Stimulated activated CD4-positive, alpha-beta T cell treated with anti-CD3 and anti-CD28 coated beads, Interleukin-12 subunit alpha, Interleukin-12 subunit beta, amount 100 ng/mL, for 24 hours (primary cell): ENCODE measurements at regions not wholly inside any gene's neighbourhood (a gene's known extent, or its start where the extent isn't known, plus 50 kb on each side); places are given as distances from the start of the nearest gene placed in this dataset.

Experiments used
- DNase-seq, 2 experiments: peaks; one replicate each; pipeline ENCODE4 v3.0.0-alpha.2; 2020; ENCODE audit warnings: low read depth in 2 of 2

- DNase-seq, result no peak
These were observed 487.0 kb downstream of the HAPSTR1 start for GRCh38 chr16:9578459-9578858.

GRCh38 chr16:9580025-9580424 lies 488.6 kb downstream of the HAPSTR1 start:
- no peak for DNase-seq

- no peak for DNase-seq
These were observed 502.0 kb downstream of the HAPSTR1 start for GRCh38 chr16:9593440-9593839.

- DNase-seq, result no peak
These were observed 502.6 kb downstream of the HAPSTR1 start for GRCh38 chr16:9594047-9594446.

GRCh38 chr16:9594946-9595345 lies 503.5 kb downstream of the HAPSTR1 start:
- DNase-seq, result no peak

- DNase-seq, result no peak
These were observed 503.9 kb downstream of the HAPSTR1 start for GRCh38 chr16:9595393-9595792.

GRCh38 chr16:9596788-9597187 lies 505.3 kb downstream of the HAPSTR1 start:
- DNase-seq, result no peak

GRCh38 chr16:9597967-9598730 lies 506.7 kb downstream of the HAPSTR1 start:
- DNase-seq, result no peak

GRCh38 chr16:9598731-9599083 lies 507.3 kb downstream of the HAPSTR1 start:
- DNase-seq, result no peak

GRCh38 chr16:9599415-9600120 lies 508.1 kb downstream of the HAPSTR1 start:
- DNase-seq, result no peak

- DNase-seq, result no peak
These were observed 510.7 kb downstream of the HAPSTR1 start for GRCh38 chr16:9602189-9602588.

GRCh38 chr16:9603316-9603715 lies 511.9 kb downstream of the HAPSTR1 start:
- DNase-seq, result no peak

GRCh38 chr16:9607515-9608230 lies 516.2 kb downstream of the HAPSTR1 start:
- no peak for DNase-seq

- no peak for DNase-seq
These were observed 519.3 kb downstream of the HAPSTR1 start for GRCh38 chr16:9610727-9611126.

GRCh38 chr16:9612267-9612666 lies 520.8 kb downstream of the HAPSTR1 start:
- DNase-seq, result no peak

GRCh38 chr16:9614389-9614788 lies 522.9 kb downstream of the HAPSTR1 start:
- no peak for DNase-seq

- DNase-seq, result no peak
These were observed 530.8 kb downstream of the HAPSTR1 start for GRCh38 chr16:9622268-9622667.

GRCh38 chr16:9625122-9625521 lies 533.7 kb downstream of the HAPSTR1 start:
- DNase-seq, result no peak

GRCh38 chr16:9627427-9627826 lies 536.0 kb downstream of the HAPSTR1 start:
- DNase-seq, result no peak

- DNase-seq, result no peak
These were observed 538.7 kb downstream of the HAPSTR1 start for GRCh38 chr16:9630119-9630518.

GRCh38 chr16:9630985-9631384 lies 539.5 kb downstream of the HAPSTR1 start:
- DNase-seq, result no peak

- DNase-seq, result no peak
These were observed 542.4 kb downstream of the HAPSTR1 start for GRCh38 chr16:9633844-9634243.
